ENCODE measurements at regions not wholly inside any gene's neighbourhood (a gene's known extent, or its start where the extent isn't known, plus 50 kb on each side); places are given as distances from the start of the nearest gene placed in this dataset.
A peak's percentile ranks its signal among the peaks of the same experiment; 100 is the strongest.
"Not testable (repeated sequence)": the region's sequence is repeated elsewhere in the genome, so short reads cannot be mapped to it uniquely, and the experiment has no call there.

DNA sequence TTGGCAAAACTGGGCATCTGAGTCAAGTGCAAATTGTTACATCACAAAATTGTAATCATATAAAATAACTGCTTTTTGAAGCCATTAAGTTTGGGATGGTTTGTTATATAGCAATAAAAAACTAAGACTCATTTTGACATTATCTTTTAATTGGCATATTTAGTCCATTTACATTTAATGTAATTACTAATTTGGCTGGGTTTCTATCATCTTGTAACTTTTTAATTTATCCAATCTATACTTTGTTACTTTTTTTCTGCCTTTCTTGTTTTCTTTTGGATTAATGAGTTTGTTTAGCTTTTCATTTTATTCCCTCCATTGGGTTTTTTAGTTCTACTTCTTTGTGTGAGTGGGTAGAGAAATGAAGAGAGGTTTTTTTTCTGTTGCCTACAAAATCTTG lies 76.3 kb downstream of the DRAM2 start:
- DNase-seq: no peak

DNA sequence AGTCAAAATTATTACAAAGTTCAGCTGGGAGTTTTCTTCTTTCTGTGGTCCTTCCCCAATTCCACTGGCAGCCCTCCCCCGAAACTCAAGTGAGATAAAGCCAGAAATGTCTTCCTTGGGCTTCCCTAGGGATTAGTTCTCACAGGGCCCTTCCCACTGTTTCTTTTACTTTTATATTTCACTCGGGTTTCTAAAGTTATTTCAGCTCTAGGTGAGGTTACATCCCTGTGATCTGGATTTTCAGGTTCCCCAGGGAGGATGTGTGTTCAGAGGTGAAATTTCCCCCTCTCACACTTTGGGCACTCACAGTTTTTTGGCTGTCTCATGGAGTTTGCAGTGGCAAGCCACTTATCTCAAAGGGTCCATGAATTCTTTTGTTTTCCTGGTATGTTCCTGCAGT lies 77.3 kb downstream of the DRAM2 start:
- no peak for DNase-seq

DNA sequence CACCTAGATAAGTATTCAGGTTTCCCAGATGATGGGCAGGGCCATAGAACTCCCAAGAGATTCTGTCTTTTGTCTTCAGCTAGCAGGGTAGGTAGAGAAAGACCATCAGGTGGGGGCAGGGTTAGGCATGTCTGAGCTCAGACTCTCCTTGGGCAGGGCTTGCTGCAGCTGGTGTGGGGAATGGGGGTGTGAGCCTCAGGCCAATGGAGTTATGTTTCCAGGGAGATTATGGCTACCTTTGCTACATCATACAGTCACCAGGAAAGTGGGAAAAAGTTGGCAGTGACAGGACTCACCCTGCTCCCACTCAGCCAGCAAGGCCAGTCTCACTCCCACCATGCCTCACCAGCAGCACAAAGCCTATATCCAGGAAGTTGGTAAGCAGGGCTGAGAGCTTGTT lies 77.8 kb downstream of the DRAM2 start:
- DNase-seq: no peak

DNA sequence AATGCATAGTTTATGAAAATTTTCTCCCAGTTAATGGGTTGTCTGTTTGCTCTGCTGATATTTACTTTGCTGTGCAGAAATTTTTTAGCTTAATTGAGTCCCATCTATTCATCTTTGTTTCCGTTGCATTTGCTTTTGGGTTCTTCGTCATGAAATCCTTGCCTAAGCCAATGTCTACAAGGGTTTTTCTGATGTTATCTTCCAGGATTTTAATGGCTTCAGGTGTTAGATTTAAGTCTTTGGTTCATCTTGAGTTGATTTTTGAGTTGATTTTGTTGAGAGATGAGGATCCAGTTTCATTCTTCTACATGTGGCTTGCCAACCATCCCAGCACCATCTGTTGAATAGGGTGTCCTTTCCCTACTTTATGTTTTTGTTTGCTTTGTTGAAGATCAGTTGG lies 85.2 kb downstream of the DRAM2 start:
- DNase-seq: no peak

DNA sequence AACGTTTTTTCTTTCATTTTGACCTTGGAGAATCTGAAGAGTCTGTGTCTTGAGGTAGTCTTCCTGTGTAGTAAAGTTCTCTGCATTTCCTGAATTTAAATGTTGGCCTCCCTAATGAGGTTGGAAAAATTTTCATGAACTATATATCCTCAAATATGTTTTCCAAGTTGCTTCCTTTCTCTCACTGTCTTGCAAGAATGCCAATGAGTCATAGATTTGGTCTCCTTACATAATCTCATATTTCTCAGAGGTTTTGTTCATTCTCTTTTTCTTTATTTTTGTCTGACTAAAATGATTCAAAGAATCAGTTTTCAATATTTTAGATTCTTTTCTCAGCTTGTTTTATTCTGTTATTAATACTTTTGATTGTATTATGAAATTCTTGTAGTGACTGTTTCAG lies 87.6 kb downstream of the DRAM2 start:
- no peak for DNase-seq

DNA sequence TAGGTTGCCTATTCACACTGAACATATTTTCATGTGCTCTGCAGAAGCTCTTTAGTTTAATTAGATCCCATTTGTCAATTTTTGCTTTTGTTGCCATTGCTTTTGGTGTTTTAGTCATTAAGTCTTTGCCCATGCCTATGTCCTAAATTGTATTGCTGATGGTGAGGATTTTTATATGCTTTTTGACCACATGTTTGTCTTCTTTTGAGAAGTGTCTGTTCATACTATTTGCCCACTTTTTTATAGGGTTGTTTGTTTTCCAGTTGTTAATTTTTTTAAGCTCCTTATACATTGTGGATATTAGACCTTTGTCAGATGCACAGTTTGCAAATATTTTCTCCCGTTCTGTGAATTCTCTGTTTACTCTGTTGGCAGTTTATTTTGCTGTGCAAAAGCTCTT lies 84.5 kb upstream of the LRIF1 start:
- DNase-seq: not testable (repeated sequence)

DNA sequence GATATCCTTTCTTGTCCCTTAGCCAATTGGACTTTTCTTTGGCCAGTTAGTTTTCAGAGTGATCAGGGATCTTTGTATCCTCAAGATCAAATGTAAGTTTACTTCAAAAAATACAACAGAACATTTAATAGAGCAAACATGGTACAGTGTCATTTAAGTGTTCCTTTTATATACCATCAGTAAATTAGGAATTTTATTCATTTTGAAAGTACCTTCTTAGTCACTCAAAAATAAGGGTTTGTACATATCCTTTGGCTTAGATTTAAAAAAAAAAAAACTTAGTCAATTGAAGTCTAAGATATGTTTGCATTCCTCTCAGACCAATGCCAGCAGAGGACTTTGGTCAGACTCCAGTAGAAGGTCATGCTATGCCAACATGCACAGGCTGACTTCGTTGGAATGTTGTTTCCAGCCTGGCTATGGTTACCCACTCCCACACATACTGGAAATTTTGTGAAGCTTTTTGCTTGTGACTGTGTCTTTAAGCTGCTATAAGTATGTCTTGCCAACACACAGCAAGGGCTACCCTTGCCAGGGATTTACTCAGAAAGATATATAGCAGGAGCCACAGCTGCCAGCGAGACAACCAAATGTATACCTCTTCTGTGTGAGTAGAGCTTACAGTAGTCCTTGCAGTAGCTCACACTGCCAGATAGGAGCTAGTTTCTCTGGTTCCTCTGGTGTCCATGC lies 81.5 kb upstream of the LRIF1 start:
- DNase-seq: no peak

DNA sequence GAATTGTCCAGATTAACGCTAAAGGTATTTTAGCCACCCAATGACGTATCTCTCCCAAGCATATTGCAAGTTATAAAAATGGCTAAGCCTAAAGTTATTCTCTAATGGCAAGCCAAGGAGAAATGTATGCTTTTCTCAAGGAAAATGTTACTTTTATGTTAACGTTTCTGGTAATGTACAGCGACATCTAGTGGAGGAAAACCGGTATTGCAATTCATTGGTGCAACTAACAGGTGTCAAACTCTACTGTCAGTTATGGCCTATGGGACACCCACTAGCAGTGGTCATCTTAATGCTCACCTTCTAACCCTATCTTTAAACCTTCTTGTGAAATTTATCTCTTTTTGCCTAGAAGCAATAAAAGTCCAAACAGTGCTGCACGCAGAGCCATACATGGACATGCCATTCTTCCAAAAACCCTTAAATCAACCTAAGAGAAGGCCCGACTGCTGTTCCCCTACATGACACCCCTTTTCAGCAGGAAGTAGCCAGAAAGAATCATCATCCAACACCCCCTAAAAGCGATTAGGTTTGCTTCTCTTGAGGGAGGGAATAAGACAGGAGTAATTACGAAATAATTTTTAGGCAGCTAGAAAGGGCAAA lies 68.7 kb upstream of the LRIF1 start:
- peak; percentile 22 for DNase-seq

DNA sequence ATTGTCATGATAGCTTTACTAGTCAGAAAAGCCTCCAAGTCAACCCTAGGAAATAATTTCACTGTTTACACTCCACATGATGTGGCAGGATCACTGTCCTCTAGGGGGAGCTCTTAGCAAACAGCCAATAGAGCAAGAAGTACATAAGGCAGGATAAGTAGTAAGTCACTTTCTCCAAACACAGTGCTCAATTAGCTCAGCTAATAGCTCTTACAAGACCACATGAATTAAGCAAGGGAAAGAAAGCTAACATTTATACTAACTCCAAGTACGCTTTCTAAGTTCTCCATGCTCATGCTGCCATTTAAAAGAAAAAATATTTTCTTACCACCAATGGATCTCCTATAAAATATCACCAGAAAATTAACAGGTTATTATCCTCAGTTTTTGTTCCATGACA lies 66.9 kb upstream of the LRIF1 start:
- DNase-seq: peak; percentile 37

DNA sequence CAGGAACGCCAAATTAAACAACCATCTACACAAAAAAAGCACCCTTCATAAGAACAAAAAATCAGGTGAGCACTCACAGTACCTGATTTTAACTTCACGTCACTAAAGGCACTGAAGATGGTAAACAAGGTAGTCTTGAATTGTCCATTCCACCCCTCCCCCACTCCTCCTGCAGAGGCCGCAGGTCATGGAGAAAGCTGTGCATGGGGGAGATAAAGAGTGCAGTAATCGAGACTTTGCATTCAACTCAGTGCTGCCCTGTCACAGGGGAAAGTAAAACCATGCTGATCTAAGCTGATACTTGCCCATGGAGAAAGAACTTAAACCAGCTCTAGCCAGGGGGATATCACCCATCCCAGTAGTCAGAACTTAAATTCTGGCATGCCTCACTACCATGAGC lies 61.4 kb upstream of the LRIF1 start:
- DNase-seq: no peak

DNA sequence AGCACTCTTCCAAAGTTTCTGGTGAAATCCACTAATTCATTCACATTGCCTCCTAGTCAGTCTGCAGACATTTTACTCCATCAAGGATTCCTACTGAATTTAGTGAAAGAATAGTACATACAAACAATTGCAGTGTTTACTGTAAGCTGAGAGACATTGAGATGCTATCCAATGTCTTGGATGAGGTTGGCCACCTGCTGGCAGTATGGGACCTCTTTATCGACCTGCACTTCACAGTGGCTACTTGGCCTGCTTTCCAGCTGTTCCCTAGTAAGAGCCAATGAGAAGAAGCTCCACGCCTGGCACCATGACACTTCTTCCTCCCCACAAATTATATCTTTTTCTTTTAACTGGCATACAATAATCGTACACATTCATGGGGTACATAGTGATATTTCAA lies 51.5 kb upstream of the LRIF1 start:
- DNase-seq: no peak
